AG09319 (cell line): ENCODE measurements at regions not wholly inside any gene's neighbourhood (a gene's known extent, or its start where the extent isn't known, plus 50 kb on each side); places are given as distances from the start of the nearest gene placed in this dataset.

Experiments used
- DNase-seq: peaks from one replicate; pipeline ENCODE4 v3.0.0-alpha.2; 2010; ENCODE audit warnings: low read depth; ENCODE audit errors: extremely low read depth
- CTCF ChIP-seq: IDR thresholded peaks from 2 replicates; pipeline ENCODE4 v1.5.1; 2011; ENCODE audit warnings: low read depth, mild to moderate bottlenecking, inconsistent platforms, low read length, moderate library complexity

- DNase-seq, result no peak
- TF ChIP-seq CTCF, result no peak
These were observed 207.3 kb upstream of the SOX11 start for GRCh38 chr2:5484868-5485267.

- DNase-seq, result no peak
- TF ChIP-seq CTCF, result no peak
These were observed 200.7 kb upstream of the SOX11 start for GRCh38 chr2:5491523-5491922.

GRCh38 chr2:5493256-5493655, 198.9 kb upstream of the SOX11 start:
- no peak for TF ChIP-seq CTCF
- DNase-seq, result no peak

- TF ChIP-seq CTCF, result no peak
These were observed 198.0 kb upstream of the SOX11 start for GRCh38 chr2:5494212-5494611.

GRCh38 chr2:5495586-5495985, 196.6 kb upstream of the SOX11 start:
- TF ChIP-seq CTCF, result no peak

More at GRCh38 chr2:5494212-5494611, 198.0 kb upstream of the SOX11 start:
- DNase-seq, result no peak

GRCh38 chr2:5497874-5498273, 194.3 kb upstream of the SOX11 start:
- no peak for TF ChIP-seq CTCF
- no peak for DNase-seq

More at GRCh38 chr2:5495586-5495985, 196.6 kb upstream of the SOX11 start:
- DNase-seq, result no peak

- no peak for TF ChIP-seq CTCF
- DNase-seq, result no peak
These were observed 190.4 kb upstream of the SOX11 start for GRCh38 chr2:5501807-5502206.
